ENCODE measurements at regions not wholly inside any gene's neighbourhood (a gene's known extent, or its start where the extent isn't known, plus 50 kb on each side); places are given as distances from the start of the nearest gene placed in this dataset.

- H3K27ac ChIP-seq (ENCODE audit: low read length), result peak overlapping the region; percentile 67
- no peaks in the 10 kb centered on the region for H3K27me3 ChIP-seq (ENCODE audit: control insufficient read depth, insufficient read depth, low read length)
- no peaks in the 10 kb centered on the region for H3K9me3 ChIP-seq (ENCODE audit: control insufficient read depth, insufficient read depth, low read depth, low read length)
- DNase-seq (ENCODE audit: low read depth, low spot score), result peak; percentile 82
- ChIA-PET POLR2A (no interaction called here), CTCF (interaction anchor here (0.6 kb wide), 1 partner anchor 16 kb away, joined by 3 read pairs; no protein-coding TSS in a partner anchor)
- H3K4me3 ChIP-seq (ENCODE audit: low read depth in 2 of 2, low read length in 2 of 2), result peak overlapping the region in 1 of 2 experiments; percentile 19; a peak in 1 of 4 replicates
- no peaks in the 10 kb centered on the region for H3K36me3 ChIP-seq (ENCODE audit: control insufficient read depth, insufficient read depth, low read length)
- H3K4me1 ChIP-seq (ENCODE audit: control insufficient read depth, insufficient read depth, low read length), result peaks cover 66% of the 10 kb centered on the region
- BruUV-seq (replicated peaks), result no TSS peak
- in situ Hi-C loops (cut with HindIII; ENCODE audit: low pct_unique_long_range_greater_than_20kb, low sequenced_read_pairs) (no loop called here), intact Hi-C loops (cut with micrococcal nuclease; ENCODE audit: unreplicated experiment) (no loop called here)
- peak; percentile 71 for ATAC-seq
- TF ChIP-seq SIN3A (IDR thresholded peaks at IDR 0.05; ENCODE audit: borderline replicate concordance, insufficient read depth, low read depth, low read length) (no peak), CTCF (IDR thresholded peaks at IDR 0.05) (no peak), POLR2AphosphoS5 (IDR thresholded peaks at IDR 0.05; ENCODE audit: low read depth, low read length) (no peak), TCF7L2 (IDR thresholded peaks at IDR 0.05; ENCODE audit: low read depth, low read length) (no peak), REST (IDR thresholded peaks at IDR 0.05; ENCODE audit: insufficient read depth in 1 of 2, low read depth in 2 of 2, low read length in 1 of 2) (no peak)
Observed at GRCh38 chr1:9438431-9439073, 100.7 kb upstream of the SLC25A33 start.

GRCh38 chr1:9439074-9439761, 100.0 kb upstream of the SLC25A33 start:
- ChIA-PET POLR2A (no interaction called here), CTCF (interaction anchor here (0.6 kb wide), 1 partner anchor 15 kb away, joined by 3 read pairs; no protein-coding TSS in a partner anchor)
- H3K9me3 ChIP-seq (ENCODE audit: control insufficient read depth, insufficient read depth, low read depth, low read length), result no peaks in the 10 kb centered on the region
- peak overlapping the region in 1 of 2 experiments; percentile 19; a peak in 2 of 4 replicates for H3K4me3 ChIP-seq (ENCODE audit: low read depth in 2 of 2, low read length in 2 of 2)
- DNase-seq (ENCODE audit: low read depth, low spot score) (no peak), ATAC-seq (peak; percentile 56)
- no peaks in the 10 kb centered on the region for H3K27me3 ChIP-seq (ENCODE audit: control insufficient read depth, insufficient read depth, low read length)
- no TSS peak for BruUV-seq (replicated peaks)
- no peaks in the 10 kb centered on the region for H3K36me3 ChIP-seq (ENCODE audit: control insufficient read depth, insufficient read depth, low read length)
- intact Hi-C loops (cut with micrococcal nuclease; ENCODE audit: unreplicated experiment) (no loop called here), in situ Hi-C loops (cut with HindIII; ENCODE audit: low pct_unique_long_range_greater_than_20kb, low sequenced_read_pairs) (no loop called here)
- H3K27ac ChIP-seq (ENCODE audit: low read length), result peak overlapping the region; percentile 67
- peaks cover 72% of the 10 kb centered on the region for H3K4me1 ChIP-seq (ENCODE audit: control insufficient read depth, insufficient read depth, low read length)
- no peak for TF ChIP-seq TCF7L2 (IDR thresholded peaks at IDR 0.05; ENCODE audit: low read depth, low read length)
- TF ChIP-seq CTCF (IDR thresholded peaks at IDR 0.05), result no peak
- no peak for TF ChIP-seq REST (IDR thresholded peaks at IDR 0.05; ENCODE audit: insufficient read depth in 1 of 2, low read depth in 2 of 2, low read length in 1 of 2)
- no peak for TF ChIP-seq POLR2AphosphoS5 (IDR thresholded peaks at IDR 0.05; ENCODE audit: low read depth, low read length)
- TF ChIP-seq SIN3A (IDR thresholded peaks at IDR 0.05; ENCODE audit: borderline replicate concordance, insufficient read depth, low read depth, low read length), result no peak
